Spleen (tissue), 7 donors: ENCODE measurements at regions not wholly inside any gene's neighbourhood (a gene's known extent, or its start where the extent isn't known, plus 50 kb on each side); places are given as distances from the start of the nearest gene placed in this dataset.

Experiments
- CTCF ChIP-seq, 11 experiments: fragments of 200-600 bp in 7 of 11; fragments of 450-650 bp in 4 of 11; sonication (generic) in 4 of 11; IDR thresholded peaks in 8 of 11; conservative IDR thresholded peaks in 3 of 11; 1 replicate in 7 of 11; 2 replicates in 4 of 11; pipeline versions ENCODE4 v1.4.0 to v1.8.0; 2016 to 2021; ENCODE audit warnings: antibody characterized with exemption in 11 of 11, inconsistent platforms in 4 of 11, mild to moderate bottlenecking in 1 of 11
- POLR2A ChIP-seq, 3 donors: fragments of 450-650 bp; IDR thresholded peaks; one replicate each; pipeline ENCODE4 v1.5.1; 2017; ENCODE audit warnings: antibody characterized with exemption in 3 of 3, mild to moderate bottlenecking in 1 of 3
- POLR2AphosphoS5 ChIP-seq, 3 donors: sonication (generic); formaldehyde crosslinking; IDR thresholded peaks; one replicate each; pipeline ENCODE4 v1.5.1; 2017; ENCODE audit warnings: antibody characterized with exemption in 3 of 3
- donor health status: DM: no; HTN: no; CAD: no; lungs with moderate emphysema.
- donor health status: DM: no; HTN: no; CAD: no.
- donor health status: DM: no; HTN: no; CAD: no.

GRCh38 chr10:61825001-61825400 is 76.5 kb upstream of the ARID5B start:
- TF ChIP-seq CTCF (IDR thresholded peaks at IDR 0.05 in 8 of 11, conservative IDR thresholded peaks at IDR 0.05 in 3 of 11) = no peak
- TF ChIP-seq POLR2AphosphoS5 (IDR thresholded peaks at IDR 0.05) = no peak
- no peak for TF ChIP-seq POLR2A (IDR thresholded peaks at IDR 0.05)
